Right lobe of liver (tissue), 4 donors: ENCODE measurements at regions not wholly inside any gene's neighbourhood (a gene's known extent, or its start where the extent isn't known, plus 50 kb on each side); places are given as distances from the start of the nearest gene placed in this dataset.

ENCODE experiments used
- CTCF ChIP-seq, 4 donors: fragments of 200-600 bp in 3 of 4; fragments of 450-650 bp in 1 of 4; IDR thresholded peaks; one replicate each; pipeline versions ENCODE4 v1.5.1 to v1.8.0; 2016 to 2022; ENCODE audit warnings: antibody characterized with exemption in 4 of 4, mild to moderate bottlenecking in 2 of 4
- POLR2A ChIP-seq: fragments of 450-650 bp; IDR thresholded peaks from one replicate; pipeline ENCODE4 v1.6.1; 2017; ENCODE audit warnings: antibody characterized with exemption, mild to moderate bottlenecking
- donor health status: DM: no; HTN: no; CAD: no.
- donor health status: DM: no; HTN: no; CAD: no.
- donor health status: DM: no; HTN: yes; CAD: no.

- TF ChIP-seq CTCF (IDR thresholded peaks at IDR 0.05) (no peak), POLR2A (no peak)
These were observed 295.1 kb downstream of the SMOC2 start for GRCh38 chr6:168736039-168736438.
